SK-N-SH (cell line): ENCODE measurements at regions not wholly inside any gene's neighbourhood (a gene's known extent, or its start where the extent isn't known, plus 50 kb on each side); places are given as distances from the start of the nearest gene placed in this dataset.

Experiments used
- CTCF ChIA-PET: fragments of 300-600, 350-600 bp; formaldehyde crosslinking; extraction: SDS; loops from one replicate; lab custom pipeline; 2021; lab: Yijun Ruan, JAX
- POLR2A ChIA-PET: fragments of 350-600 bp; sonication (Branson Sonifier 250); formaldehyde crosslinking; extraction: SDS; loops from one replicate; lab custom pipeline; 2020; ENCODE audit warnings: antibody characterized with exemption, inconsistent platforms; lab: Yijun Ruan, JAX
- DNase-seq: peaks from one replicate; pipeline ENCODE4 v3.0.0; 2012
- H2AFZ ChIP-seq: fragments of 200-600 bp; sonication (generic); 2 replicates; pipeline ENCODE4 v1.8.1; 2016; ENCODE audit warnings: antibody characterized with exemption, mild to moderate bottlenecking, low read depth
- H3F3A ChIP-seq: fragments of 200-600 bp; sonication (generic); replicated peaks from 2 replicates; pipeline ENCODE3; 2016; ENCODE audit warnings: antibody characterized with exemption, mild to moderate bottlenecking; ENCODE audit not compliant: insufficient read depth
- H3K27ac ChIP-seq, 2 experiments: fragments of 200-500 bp in 1 of 2; fragments of 200-600 bp in 1 of 2; sonication (Bioruptor generic) in 1 of 2; sonication (generic), shearing (Covaris generic) in 1 of 2; 2 replicates each; pipeline versions ENCODE4 v1.5.1 to v1.6.1; 2014 to 2016; ENCODE audit warnings: low read depth in 2 of 2, inconsistent platforms in 1 of 2, low read length in 1 of 2, mild to moderate bottlenecking in 1 of 2, mixed read lengths in 1 of 2
- H3K27me3 ChIP-seq: fragments of 200-600 bp; sonication (generic), shearing (Covaris generic); 2 replicates; pipeline ENCODE4 v1.6.1; 2016; ENCODE audit warnings: mixed run types; ENCODE audit not compliant: insufficient read depth
- H3K36me3 ChIP-seq, 2 experiments: fragments of 200-500 bp in 1 of 2; fragments of 200-600 bp in 1 of 2; sonication (Bioruptor generic) in 1 of 2; sonication (generic) in 1 of 2; replicated peaks in 1 of 2; 2 replicates each; pipeline versions ENCODE3 to v1.5.1; 2014 to 2016; ENCODE audit warnings: low read length in 1 of 2, mild to moderate bottlenecking in 1 of 2; ENCODE audit not compliant: insufficient read depth in 2 of 2, control insufficient read depth in 1 of 2
- H3K4me1 ChIP-seq, 2 experiments: fragments of 200-500 bp in 1 of 2; fragments of 200-600 bp in 1 of 2; sonication (Bioruptor generic) in 1 of 2; sonication (generic), shearing (Covaris generic) in 1 of 2; 2 replicates each; pipeline versions ENCODE4 v1.5.1 to v1.6.1; 2014 to 2016; ENCODE audit warnings: low read depth in 1 of 2, low read length in 1 of 2, mixed run types in 1 of 2; ENCODE audit not compliant: insufficient read depth in 2 of 2, control insufficient read depth in 1 of 2
- H3K4me2 ChIP-seq: fragments of 200-600 bp; sonication (generic), shearing (Covaris generic); 2 replicates; pipeline ENCODE4 v1.6.1; 2017; ENCODE audit warnings: mixed run types
- H3K4me3 ChIP-seq, 2 experiments: fragments of 200-500 bp in 1 of 2; fragments of 200-600 bp in 1 of 2; sonication (Bioruptor generic) in 1 of 2; sonication (generic), shearing (Covaris generic) in 1 of 2; 2 replicates each; pipeline versions ENCODE4 v1.5.1 to v1.8.1; 2014 to 2016; ENCODE audit warnings: low read depth in 2 of 2, inconsistent platforms in 1 of 2, low read length in 1 of 2, mild to moderate bottlenecking in 1 of 2, mixed read lengths in 1 of 2, moderate library complexity in 1 of 2
- H3K79me2 ChIP-seq: fragments of 200-600 bp; sonication (generic); 2 replicates; pipeline ENCODE4 v1.8.1; 2017; ENCODE audit warnings: mild to moderate bottlenecking; ENCODE audit not compliant: insufficient read depth
- H3K9ac ChIP-seq: fragments of 200-600 bp; sonication (generic); 2 replicates; pipeline ENCODE4 v1.6.1; 2017; ENCODE audit warnings: mixed run types
- H3K9me2 ChIP-seq: fragments of 200-600 bp; sonication (generic); 2 replicates; pipeline ENCODE4 v1.6.1; 2017; ENCODE audit warnings: mixed run types
- H3K9me3 ChIP-seq: fragments of 200-600 bp; sonication (generic); 2 replicates; pipeline ENCODE4 v1.6.1; 2017; ENCODE audit warnings: mixed run types, mild to moderate bottlenecking, moderate library complexity
- H4K20me1 ChIP-seq: fragments of 200-600 bp; sonication (generic); 2 replicates; pipeline ENCODE4 v1.6.1; 2017; ENCODE audit warnings: mild to moderate bottlenecking, mixed run types; ENCODE audit not compliant: insufficient read depth
- FOSL2 ChIP-seq: IDR thresholded peaks from 2 replicates; pipeline ENCODE4 v1.4.0; 2012; ENCODE audit warnings: low read depth, mild to moderate bottlenecking, moderate library complexity, borderline replicate concordance
- FOXJ3 ChIP-seq: sonication (generic); formaldehyde crosslinking; IDR thresholded peaks from 2 replicates; pipeline ENCODE4 v1.5.1; 2020; ENCODE audit warnings: mild to moderate bottlenecking, missing genetic modification reagents
- GABPA ChIP-seq: IDR thresholded peaks from 2 replicates; pipeline ENCODE4 v1.4.0; 2012; ENCODE audit warnings: low read depth, mild to moderate bottlenecking
- GATA2 ChIP-seq: sonication (generic); formaldehyde crosslinking; IDR thresholded peaks from 2 replicates; pipeline ENCODE4 v1.5.0; 2020; ENCODE audit warnings: mild to moderate bottlenecking, missing genetic modification reagents
- PBX3 ChIP-seq: IDR thresholded peaks from 2 replicates; pipeline ENCODE4; 2012
- REST ChIP-seq: IDR thresholded peaks from 2 replicates; pipeline ENCODE4 v1.6.1; 2012; ENCODE audit warnings: mild to moderate bottlenecking, low read depth, low read length, moderate library complexity
- RFX5 ChIP-seq: IDR thresholded peaks from 2 replicates; pipeline ENCODE4 v1.6.1; 2012; ENCODE audit warnings: mild to moderate bottlenecking, improper control_type of control experiment, low read length
- RXRA ChIP-seq: IDR thresholded peaks from 2 replicates; pipeline ENCODE4 v1.4.0; 2012; ENCODE audit warnings: low read depth, mild to moderate bottlenecking, borderline replicate concordance
- USF1 ChIP-seq: IDR thresholded peaks from 2 replicates; pipeline ENCODE4 v1.4.0; 2012; ENCODE audit warnings: low read depth, borderline replicate concordance
- USF2 ChIP-seq: fragments of 150-350 bp; IDR thresholded peaks from 2 replicates; pipeline ENCODE4 v1.6.1; 2017; ENCODE audit warnings: antibody characterized with exemption, low read length, low read depth, borderline replicate concordance
- WGBS: methylation state at CpG from one replicate; pipeline ENCODE4 v1.1.6; 2017; ENCODE audit warnings: low lambda C conversion rate; 5-methylcytosine and 5-hydroxymethylcytosine counted together
- TF ChIP-seq, protein P1 (sequence below): IDR thresholded peaks from 2 replicates; pipeline ENCODE4 v1.4.0; 2012; ENCODE audit warnings: low read depth, borderline replicate concordance

GRCh38 chr4:137122876-137123275, 409.4 kb downstream of the PCDH18 start:
- TF ChIP-seq GABPA (no peak), RFX5 (no peak), FOXJ3 (CRISPR knock-in tag) (no peak), RXRA (no peak), GATA2 (no peak), USF1 (no peak)
- Histone ChIP-seq H3K9ac (no peak overlapping the region), H3K27ac (no peak overlapping the region), H3K27me3 (no peaks in the 10 kb centered on the region), H3K36me3 (no peaks in the 10 kb centered on the region), H3K9me2 (no peaks in the 10 kb centered on the region), H3K9me3 (no peaks in the 10 kb centered on the region), H3F3A (no peaks in the 10 kb centered on the region), H3K79me2 (no peaks in the 10 kb centered on the region), H3K4me2 (no peak overlapping the region), H3K4me3 (no peak overlapping the region), H4K20me1 (no peaks in the 10 kb centered on the region), H3K4me1 (peaks cover 0 to 9% of the 10 kb centered on the region in 2 experiments; a peak in 2 of 4 replicates), H2AFZ (no peak overlapping the region)
- DNase-seq = no peak
- ChIA-PET CTCF (interaction anchor here (0.8 to 1.3 kb wide), 2 partner anchors 23 to 968 kb away, joined by 3 read pairs; no protein-coding TSS in a partner anchor), POLR2A (interaction anchor here (2.1 kb wide), 1 partner anchor 409 kb away, joined by 5 read pairs; the partner anchor contains the start of gene PCDH18)
- WGBS = 94% methylated on average over 2 of the region's 2 CpGs

DNA sequence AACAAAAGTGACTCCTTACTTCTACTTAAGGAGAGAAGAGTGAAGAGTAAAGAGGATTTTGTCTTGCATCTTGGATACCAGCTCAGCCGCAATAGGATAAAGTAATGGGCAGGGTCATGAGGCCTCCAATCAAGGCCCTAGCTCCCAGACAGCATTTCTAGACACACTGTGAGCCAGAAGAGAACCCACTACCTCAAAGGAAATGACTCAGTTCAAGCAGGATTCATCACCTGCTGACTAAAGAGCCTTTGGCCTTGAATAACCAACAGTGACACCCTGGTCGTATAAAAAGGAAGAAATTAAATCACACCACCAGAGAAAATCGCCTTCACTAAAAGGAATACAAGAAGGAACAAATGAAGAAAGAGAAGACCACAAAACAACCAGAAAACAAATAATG, 416.1 kb downstream of the PCDH18 start:
- H3K4me3 ChIP-seq = no peak overlapping the region
- WGBS = 72% methylated on average over 3 of the region's 3 CpGs
- ChIA-PET CTCF (no interaction called here), POLR2A (no interaction called here)
- no peaks in the 10 kb centered on the region for H3K9me2 ChIP-seq
- H3K36me3 ChIP-seq = no peaks in the 10 kb centered on the region
- H2AFZ ChIP-seq = no peak overlapping the region
- no peaks in the 10 kb centered on the region for H4K20me1 ChIP-seq
- no peaks in the 10 kb centered on the region for H3K27me3 ChIP-seq
- no peaks in the 10 kb centered on the region for H3F3A ChIP-seq
- H3K9me3 ChIP-seq = no peaks in the 10 kb centered on the region; the same call in 1 of the 2 replicates
- no peaks in the 10 kb centered on the region for H3K4me1 ChIP-seq
- no peak for TF ChIP-seq USF1
- TF ChIP-seq PBX3 = no peak
- DNase-seq = no peak
- H3K4me2 ChIP-seq = no peak overlapping the region
- H3K27ac ChIP-seq = no peak overlapping the region
- H3K79me2 ChIP-seq = no peaks in the 10 kb centered on the region
- H3K9ac ChIP-seq = no peak overlapping the region

DNA sequence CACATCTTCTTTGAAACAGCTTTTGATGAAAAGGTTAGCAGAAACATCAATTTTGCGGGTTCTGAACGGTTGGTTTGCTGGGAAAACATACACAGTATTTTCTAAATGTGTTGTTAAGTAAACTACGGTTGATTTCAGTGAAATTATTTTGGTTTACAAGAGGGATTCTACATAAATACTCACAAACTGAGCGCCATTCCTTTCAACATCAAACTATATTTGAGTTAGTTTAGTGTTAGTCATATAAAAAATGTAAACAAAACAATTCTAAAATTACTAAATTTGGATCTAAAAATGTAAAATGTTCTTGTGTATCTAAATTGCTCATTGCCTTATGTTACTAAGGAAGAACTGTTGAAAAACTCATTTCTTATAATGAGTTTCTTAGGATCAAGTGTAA, 425.6 kb downstream of the PCDH18 start:
- Histone ChIP-seq H3K4me2 (no peak overlapping the region), H3F3A (no peaks in the 10 kb centered on the region), H3K27me3 (no peaks in the 10 kb centered on the region), H3K79me2 (no peaks in the 10 kb centered on the region), H3K9ac (no peak overlapping the region), H3K4me3 (no peak overlapping the region), H3K4me1 (no peaks in the 10 kb centered on the region), H3K27ac (no peak overlapping the region), H3K9me2 (no peaks in the 10 kb centered on the region), H3K9me3 (no peaks in the 10 kb centered on the region), H2AFZ (peak overlapping the region; percentile 51; the same call in 1 of the 2 replicates), H4K20me1 (no peaks in the 10 kb centered on the region), H3K36me3 (no peaks in the 10 kb centered on the region)
- ChIA-PET CTCF (no interaction called here), POLR2A (no interaction called here)
- no peak for DNase-seq
- WGBS = 82% methylated on average over 4 of the region's 4 CpGs
- TF ChIP-seq FOSL2 (no peak), USF2 (no peak), REST (no peak)
- TF ChIP-seq, protein P1, sequence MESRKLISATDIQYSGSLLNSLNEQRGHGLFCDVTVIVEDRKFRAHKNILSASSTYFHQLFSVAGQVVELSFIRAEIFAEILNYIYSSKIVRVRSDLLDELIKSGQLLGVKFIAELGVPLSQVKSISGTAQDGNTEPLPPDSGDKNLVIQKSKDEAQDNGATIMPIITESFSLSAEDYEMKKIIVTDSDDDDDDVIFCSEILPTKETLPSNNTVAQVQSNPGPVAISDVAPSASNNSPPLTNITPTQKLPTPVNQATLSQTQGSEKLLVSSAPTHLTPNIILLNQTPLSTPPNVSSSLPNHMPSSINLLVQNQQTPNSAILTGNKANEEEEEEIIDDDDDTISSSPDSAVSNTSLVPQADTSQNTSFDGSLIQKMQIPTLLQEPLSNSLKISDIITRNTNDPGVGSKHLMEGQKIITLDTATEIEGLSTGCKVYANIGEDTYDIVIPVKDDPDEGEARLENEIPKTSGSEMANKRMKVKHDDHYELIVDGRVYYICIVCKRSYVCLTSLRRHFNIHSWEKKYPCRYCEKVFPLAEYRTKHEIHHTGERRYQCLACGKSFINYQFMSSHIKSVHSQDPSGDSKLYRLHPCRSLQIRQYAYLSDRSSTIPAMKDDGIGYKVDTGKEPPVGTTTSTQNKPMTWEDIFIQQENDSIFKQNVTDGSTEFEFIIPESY = no peak
